ENCODE measurements at regions not wholly inside any gene's neighbourhood (a gene's known extent, or its start where the extent isn't known, plus 50 kb on each side); places are given as distances from the start of the nearest gene placed in this dataset.

- TF ChIP-seq POLR2A (IDR thresholded peaks at IDR 0.05) (no peak), CTCF (IDR thresholded peaks at IDR 0.05) (no peak)
These were observed 86.8 kb upstream of the HIVEP3 start for GRCh38 chr1:42005530-42005929.
